ENCODE measurements at regions not wholly inside any gene's neighbourhood (a gene's known extent, or its start where the extent isn't known, plus 50 kb on each side); places are given as distances from the start of the nearest gene placed in this dataset.

DNA sequence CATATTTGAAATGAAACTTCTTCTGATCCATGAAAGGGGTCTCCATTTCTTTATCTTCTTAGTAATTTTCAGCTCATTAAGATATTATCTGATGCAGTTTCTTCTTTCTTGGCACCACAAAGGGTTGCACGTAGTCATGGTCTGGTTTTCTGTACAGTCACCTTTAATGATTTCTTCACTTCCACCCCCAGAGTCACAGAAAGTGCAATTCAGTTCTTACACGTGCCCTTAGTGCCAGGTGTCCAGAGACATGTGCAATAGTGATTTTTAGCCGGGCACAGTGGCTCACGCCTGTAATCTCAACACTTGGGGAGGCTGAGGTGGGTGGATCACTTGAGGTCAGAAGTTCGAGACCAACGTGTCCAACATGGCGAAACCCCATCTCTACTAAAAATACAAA lies 202.8 kb upstream of the MTNR1B start:
- TF ChIP-seq MAFF (IDR thresholded peaks at IDR 0.05; ENCODE audit: low read depth, low read length) = no peak
- TF ChIP-seq CBX5 (CRISPR knock-in tag; IDR thresholded peaks at IDR 0.05; ENCODE audit: borderline replicate concordance) = no peak
- TF ChIP-seq POLR2AphosphoS2 (IDR thresholded peaks at IDR 0.05; ENCODE audit: low read depth, low read length) = no peak
- no peak for TF ChIP-seq RFX5 (IDR thresholded peaks at IDR 0.05; ENCODE audit: low read depth, low read length)
- TF ChIP-seq ZBTB20 (CRISPR knock-in tag; IDR thresholded peaks at IDR 0.05; ENCODE audit: borderline replicate concordance, low read depth) = no peak
- TF ChIP-seq EZH2 (conservative IDR thresholded peaks at IDR 0.05; ENCODE audit: low read depth, low read length) = no peak
- no peak for TF ChIP-seq ZNF225 (CRISPR knock-in tag; IDR thresholded peaks at IDR 0.05)
- no peak for TF ChIP-seq KDM1A (CRISPR knock-in tag; IDR thresholded peaks at IDR 0.05)
- no peak for TF ChIP-seq PHB2 (IDR thresholded peaks at IDR 0.05; ENCODE audit: partially characterized antibody)
